NCI-H2081 treated with DMSO at 0.1 percent for 48 hours (cell line): ENCODE measurements at regions not wholly inside any gene's neighbourhood (a gene's known extent, or its start where the extent isn't known, plus 50 kb on each side); places are given as distances from the start of the nearest gene placed in this dataset.

Experiments
- DNase-seq: peaks from one replicate; lab custom pipeline; 2025; lab: John Stamatoyannopoulos, UW

GRCh38 chr4:19776929-19777328 is 474.8 kb upstream of the SLIT2 start:
- DNase-seq: no peak

GRCh38 chr4:19776021-19776459 is 475.7 kb upstream of the SLIT2 start:
- no peak for DNase-seq

GRCh38 chr4:19774690-19775256 is 476.9 kb upstream of the SLIT2 start:
- DNase-seq: no peak

- no peak for DNase-seq
Observed at GRCh38 chr4:19772581-19772980, 479.1 kb upstream of the SLIT2 start.

- no peak for DNase-seq
Observed at GRCh38 chr4:19756661-19757060, 495.0 kb upstream of the SLIT2 start.

GRCh38 chr4:19752599-19752998 is 499.1 kb upstream of the SLIT2 start:
- DNase-seq: no peak

GRCh38 chr4:19748519-19749479 is 502.9 kb upstream of the SLIT2 start:
- DNase-seq: no peak

- no peak for DNase-seq
Observed at GRCh38 chr4:19746377-19746776, 505.3 kb upstream of the SLIT2 start.

- no peak for DNase-seq
Observed at GRCh38 chr4:19743115-19743638, 508.5 kb upstream of the SLIT2 start.

GRCh38 chr4:19739101-19739651 is 512.5 kb upstream of the SLIT2 start:
- no peak for DNase-seq

- no peak for DNase-seq
Observed at GRCh38 chr4:19736968-19737756, 514.5 kb upstream of the SLIT2 start.

- no peak for DNase-seq
Observed at GRCh38 chr4:19735012-19735411, 516.7 kb upstream of the SLIT2 start.

GRCh38 chr4:19729886-19730651 is 521.6 kb upstream of the SLIT2 start:
- no peak for DNase-seq

GRCh38 chr4:19728773-19729172 is 522.9 kb upstream of the SLIT2 start:
- no peak for DNase-seq

- no peak for DNase-seq
Observed at GRCh38 chr4:19727141-19727540, 524.6 kb upstream of the SLIT2 start.

- DNase-seq: no peak
Observed at GRCh38 chr4:19725130-19725529, 526.6 kb upstream of the SLIT2 start.

- no peak for DNase-seq
Observed at GRCh38 chr4:19722404-19722803, 529.3 kb upstream of the SLIT2 start.

- DNase-seq: no peak
Observed at GRCh38 chr4:19721587-19721986, 530.1 kb upstream of the SLIT2 start.

- DNase-seq: no peak
Observed at GRCh38 chr4:19720610-19721009, 531.1 kb upstream of the SLIT2 start.

GRCh38 chr4:19720190-19720589 is 531.5 kb upstream of the SLIT2 start:
- no peak for DNase-seq

- no peak for DNase-seq
Observed at GRCh38 chr4:19711871-19712270, 539.8 kb upstream of the SLIT2 start.
